Ovary (tissue), 7 donors: ENCODE measurements at regions not wholly inside any gene's neighbourhood (a gene's known extent, or its start where the extent isn't known, plus 50 kb on each side); places are given as distances from the start of the nearest gene placed in this dataset.

Source experiments
- DNase-seq, 5 donors: peaks; one replicate each; pipeline ENCODE4 v3.0.0-alpha.2; 2019 to 2020
- H3K27ac ChIP-seq, 2 donors: fragments of 200-600 bp; one replicate each; pipeline versions ENCODE4 v1.5.1 to v1.8.0; 2019 to 2022
- H3K27me3 ChIP-seq: fragments of 200-600 bp; one replicate; pipeline ENCODE4 v1.8.0; 2022
- H3K36me3 ChIP-seq: fragments of 200-600 bp; sonication (generic); one replicate; pipeline ENCODE4 v1.5.1; 2019
- H3K4me1 ChIP-seq: one replicate; pipeline ENCODE4 v1.8.1; 2013; ENCODE audit warnings: mild to moderate bottlenecking, moderate library complexity; ENCODE audit not compliant: insufficient read depth
- H3K4me3 ChIP-seq: fragments of 200-600 bp; sonication (generic); one replicate; pipeline ENCODE4 v1.5.1; 2017
- H3K9me3 ChIP-seq, 2 donors: fragments of 200-600 bp in 1 of 2; sonication (generic) in 1 of 2; one replicate each; pipeline versions ENCODE4 v1.5.1 to v1.8.1; 2013 to 2019; ENCODE audit warnings: mild to moderate bottlenecking in 1 of 2, moderate library complexity in 1 of 2
- CTCF ChIP-seq, 3 donors: fragments of 450-650 bp in 2 of 3; fragments of 200-600 bp in 1 of 3; IDR thresholded peaks; one replicate each; pipeline versions ENCODE4 v1.5.1 to v1.8.0; 2016 to 2022; ENCODE audit warnings: antibody characterized with exemption in 3 of 3, mild to moderate bottlenecking in 1 of 3
- EP300 ChIP-seq: sonication (generic); formaldehyde crosslinking; IDR thresholded peaks from one replicate; pipeline ENCODE4 v1.6.1; 2017; ENCODE audit warnings: antibody characterized with exemption
- POLR2A ChIP-seq: fragments of 450-650 bp; IDR thresholded peaks from one replicate; pipeline ENCODE4 v1.6.1; 2017; ENCODE audit warnings: antibody characterized with exemption, mild to moderate bottlenecking, moderate library complexity
- WGBS, 3 donors: extraction: QIAGEN DNeasy Blood & Tissue Kit in 1 of 3; methylation state at CpG; one replicate each; pipeline versions ENCODE4 v1.1.5 to v1.1.7; 2013 to 2017; 5-methylcytosine and 5-hydroxymethylcytosine counted together
- intact Hi-C, 4 donors: fragments of 100-400 bp; cut with DNase I; formaldehyde crosslinking; loops; one replicate each; pipeline versions ENCODE4 v1.11.0 to v1.15.1; 2022 to 2023
- donor health status: DM: no; HTN: no; CAD: no; lungs with moderate emphysema.
- donor health status: DM: no; HTN: no; CAD: no.
- donor health status: Bipolar disorder and iron deficiency.
- donor health status: DM: no; HTN: no; CAD: no.
- donor health status: DM: yes; HTN: yes; CAD: no.

- Histone ChIP-seq H3K27ac (no peak overlapping the region), H3K9me3 (no peaks in the 10 kb centered on the region), H3K27me3 (no peaks in the 10 kb centered on the region), H3K36me3 (no peaks in the 10 kb centered on the region), H3K4me1 (no peaks in the 10 kb centered on the region), H3K4me3 (no peak overlapping the region)
- WGBS, 3 donors: 77 to 87% (median 84%) methylated on average over 2 of the region's 2 CpGs
- no peak for DNase-seq
- TF ChIP-seq CTCF (IDR thresholded peaks at IDR 0.05) (no peak), POLR2A (no peak), EP300 (no peak)
- intact Hi-C loops: no loop called here
Observed at GRCh38 chrX:15098505-15098904, 171.4 kb downstream of the ASB9 start.

GRCh38 chrX:15087747-15088146 lies 182.1 kb downstream of the ASB9 start:
- 66 to 74% (median 68%) methylated on average over 5 of the region's 5 CpGs for WGBS, 3 donors
- intact Hi-C loops: no loop called here
- Histone ChIP-seq H3K27me3 (no peaks in the 10 kb centered on the region), H3K4me3 (no peak overlapping the region), H3K36me3 (no peaks in the 10 kb centered on the region), H3K27ac (no peak overlapping the region), H3K4me1 (no peaks in the 10 kb centered on the region), H3K9me3 (no peaks in the 10 kb centered on the region)
- no peak for DNase-seq
- TF ChIP-seq CTCF (IDR thresholded peaks at IDR 0.05): no peak
- no peak for TF ChIP-seq POLR2A
- no peak for TF ChIP-seq EP300

GRCh38 chrX:15073313-15073712 lies 196.6 kb downstream of the ASB9 start:
- no peaks in the 10 kb centered on the region for H3K27me3 ChIP-seq
- TF ChIP-seq CTCF (IDR thresholded peaks at IDR 0.05) (no peak), EP300 (no peak), POLR2A (no peak)
- no peak overlapping the region for H3K4me3 ChIP-seq
- H3K27ac ChIP-seq: no peak overlapping the region
- no peaks in the 10 kb centered on the region for H3K36me3 ChIP-seq
- no peaks in the 10 kb centered on the region for H3K4me1 ChIP-seq
- WGBS, 3 donors: 58 to 73% (median 61%) methylated on average over 7 of the region's 7 CpGs
- DNase-seq: no peak
- intact Hi-C loops: no loop called here
- H3K9me3 ChIP-seq: no peaks in the 10 kb centered on the region

DNA sequence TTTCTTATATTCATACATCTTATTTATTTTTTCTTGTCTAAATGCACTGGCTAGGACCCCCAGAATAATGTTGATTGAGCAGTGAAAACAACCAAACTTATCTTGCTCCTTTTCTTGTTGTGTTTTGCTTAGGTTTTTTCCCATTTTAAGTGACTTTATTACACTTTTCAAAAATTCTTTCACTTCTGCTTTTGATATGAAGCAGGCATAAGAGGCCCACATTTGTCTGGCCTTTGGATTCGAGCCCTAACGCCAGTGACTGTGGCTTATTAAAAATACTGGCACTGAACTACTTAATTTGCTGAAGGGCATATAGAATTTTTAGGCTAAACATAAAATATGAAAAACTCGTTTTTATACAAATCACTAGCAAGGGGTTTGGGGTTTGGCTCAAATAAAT lies 197.0 kb downstream of the ASB9 start:
- TF ChIP-seq CTCF (IDR thresholded peaks at IDR 0.05) (no peak), EP300 (no peak), POLR2A (no peak)
- Histone ChIP-seq H3K36me3 (no peaks in the 10 kb centered on the region), H3K4me1 (no peaks in the 10 kb centered on the region), H3K27me3 (no peaks in the 10 kb centered on the region), H3K27ac (no peak overlapping the region), H3K4me3 (no peak overlapping the region), H3K9me3 (no peaks in the 10 kb centered on the region)
- 61 to 66% (median 64%) methylated on average over 3 of the region's 3 CpGs for WGBS, 3 donors
- intact Hi-C loops: no loop called here
- DNase-seq: no peak

DNA sequence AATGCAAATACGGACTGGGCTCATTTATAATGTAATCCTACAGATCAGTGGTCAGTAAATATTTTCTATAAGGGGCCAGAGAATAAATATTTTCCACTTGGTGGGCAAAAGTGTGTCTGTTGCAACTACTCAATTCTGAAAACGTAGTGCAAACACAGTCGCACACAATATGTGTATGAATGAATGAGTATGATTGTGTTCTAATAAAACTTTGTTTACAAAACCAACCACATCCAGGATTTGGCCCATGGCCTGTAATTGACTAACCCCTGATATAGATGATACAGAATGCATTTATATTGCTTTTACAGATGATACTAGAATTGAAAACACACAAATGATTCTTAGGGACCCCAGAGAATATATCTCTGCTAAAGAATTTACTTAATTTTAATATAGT lies 197.6 kb downstream of the ASB9 start:
- Histone ChIP-seq H3K27ac (no peak overlapping the region), H3K27me3 (no peaks in the 10 kb centered on the region), H3K4me3 (no peak overlapping the region), H3K36me3 (no peaks in the 10 kb centered on the region), H3K9me3 (no peaks in the 10 kb centered on the region), H3K4me1 (no peaks in the 10 kb centered on the region)
- TF ChIP-seq POLR2A (no peak), CTCF (IDR thresholded peaks at IDR 0.05) (no peak), EP300 (no peak)
- WGBS, 3 donors: 47 to 60% (median 57%) methylated on average over 3 of the region's 3 CpGs
- no peak for DNase-seq
- intact Hi-C loops: no loop called here
